H9 (cell line): ENCODE measurements at regions not wholly inside any gene's neighbourhood (a gene's known extent, or its start where the extent isn't known, plus 50 kb on each side); places are given as distances from the start of the nearest gene placed in this dataset.
A peak's percentile ranks its signal among the peaks of the same experiment; 100 is the strongest.

Experiments used
- DNase-seq: peaks from one replicate; pipeline ENCODE4 v3.0.0-alpha.2; 2017
- H2AFZ ChIP-seq: one replicate; pipeline ENCODE4 v1.6.1; 2013; ENCODE audit warnings: mild to moderate bottlenecking, low read length, control low read depth, moderate library complexity
- H2AK5ac ChIP-seq: 2 replicates; pipeline ENCODE4 v1.6.1; 2013; ENCODE audit warnings: low read length, control low read depth, mixed read lengths; ENCODE audit not compliant: insufficient read length
- H2BK120ac ChIP-seq: one replicate; pipeline ENCODE4 v1.6.1; 2013; ENCODE audit warnings: low read depth, mild to moderate bottlenecking, low read length, control low read depth, inconsistent platforms; ENCODE audit not compliant: poor library complexity, severe bottlenecking
- H2BK12ac ChIP-seq: 2 replicates; pipeline ENCODE4 v1.6.1; 2013; ENCODE audit warnings: low read length, control low read depth, mixed read lengths, low read depth; ENCODE audit not compliant: insufficient read length
- H2BK15ac ChIP-seq: 2 replicates; pipeline ENCODE4 v1.6.1; 2013; ENCODE audit warnings: low read depth, low read length, control low read depth
- H2BK20ac ChIP-seq: one replicate; pipeline ENCODE4 v1.6.1; 2013; ENCODE audit warnings: low read depth, mild to moderate bottlenecking, low read length, control low read depth, inconsistent platforms; ENCODE audit not compliant: poor library complexity, severe bottlenecking
- H2BK5ac ChIP-seq: 2 replicates; pipeline ENCODE4 v1.6.1; 2013; ENCODE audit warnings: low read length, control low read depth, mixed read lengths; ENCODE audit not compliant: insufficient read length
- H3K14ac ChIP-seq: 2 replicates; pipeline ENCODE4 v1.6.1; 2013; ENCODE audit warnings: low read length, control low read depth; ENCODE audit not compliant: insufficient read depth
- H3K18ac ChIP-seq: 2 replicates; pipeline ENCODE4 v1.6.1; 2013; ENCODE audit warnings: low read depth, mild to moderate bottlenecking, mixed read lengths, low read length, control low read depth; ENCODE audit not compliant: insufficient read length
- H3K23ac ChIP-seq: 2 replicates; pipeline ENCODE4 v1.6.1; 2013; ENCODE audit warnings: low read length, control low read depth, mixed read lengths, low read depth; ENCODE audit not compliant: insufficient read length
- H3K23me2 ChIP-seq: 2 replicates; pipeline ENCODE4 v1.6.1; 2013; ENCODE audit warnings: low read depth, mild to moderate bottlenecking, mixed read lengths, low read length, control low read depth; ENCODE audit not compliant: insufficient read length, poor library complexity, severe bottlenecking
- H3K27ac ChIP-seq: 2 replicates; pipeline ENCODE4 v1.5.1; 2013; ENCODE audit warnings: low read length, control low read depth, mixed read lengths, low read depth; ENCODE audit not compliant: insufficient read length
- H3K27me3 ChIP-seq: 2 replicates; pipeline ENCODE4 v1.6.1; 2013; ENCODE audit warnings: low read length, control low read depth, inconsistent platforms; ENCODE audit not compliant: insufficient read depth
- H3K4ac ChIP-seq: 2 replicates; pipeline ENCODE4 v1.6.1; 2013; ENCODE audit warnings: low read depth, mild to moderate bottlenecking, control low read depth, inconsistent platforms, low read length, moderate library complexity
- H3K4me1 ChIP-seq: 2 replicates; pipeline ENCODE4 v1.6.1; 2013; ENCODE audit warnings: low read length, control low read depth, inconsistent platforms; ENCODE audit not compliant: insufficient read depth
- H3K4me2 ChIP-seq: 2 replicates; pipeline ENCODE4 v1.6.1; 2013; ENCODE audit warnings: low read length, control low read depth, mixed read lengths; ENCODE audit not compliant: insufficient read length, insufficient read depth
- H3K56ac ChIP-seq: 2 replicates; pipeline ENCODE4 v1.6.1; 2013; ENCODE audit warnings: low read depth, mild to moderate bottlenecking, mixed read lengths, low read length, control low read depth; ENCODE audit not compliant: insufficient read length
- H3K79me1 ChIP-seq: 2 replicates; pipeline ENCODE4 v1.6.1; 2013; ENCODE audit warnings: low read depth, mild to moderate bottlenecking, moderate library complexity, low read length, control low read depth, inconsistent platforms; ENCODE audit not compliant: insufficient read depth, poor library complexity, severe bottlenecking
- H3K79me2 ChIP-seq: 2 replicates; pipeline ENCODE4 v1.6.1; 2013; ENCODE audit warnings: low read length, control low read depth, inconsistent platforms; ENCODE audit not compliant: insufficient read depth
- H3K9ac ChIP-seq: 2 replicates; pipeline ENCODE4 v1.6.1; 2013; ENCODE audit warnings: low read length, control low read depth, mixed read lengths; ENCODE audit not compliant: insufficient read length; ENCODE audit errors: extremely low read depth
- H3K9me3 ChIP-seq: one replicate; pipeline ENCODE4 v1.6.1; 2013; ENCODE audit warnings: low read depth, low read length, inconsistent platforms; ENCODE audit not compliant: control insufficient read depth
- H3T11ph ChIP-seq: one replicate; pipeline ENCODE4 v1.6.1; 2013; ENCODE audit warnings: mild to moderate bottlenecking, low read length, control low read depth, inconsistent platforms
- H4K20me1 ChIP-seq: one replicate; pipeline ENCODE4 v1.6.1; 2013; ENCODE audit not compliant: control insufficient read depth, insufficient read length, insufficient read depth
- H4K5ac ChIP-seq: 2 replicates; pipeline ENCODE4 v1.6.1; 2013; ENCODE audit warnings: low read depth, mild to moderate bottlenecking, mixed read lengths, low read length, control low read depth; ENCODE audit not compliant: insufficient read length
- H4K8ac ChIP-seq: replicated peaks from 2 replicates; pipeline ENCODE4 v1.6.1; 2013; ENCODE audit warnings: low read length, control low read depth, mixed read lengths, low read depth; ENCODE audit not compliant: insufficient read length
- H4K91ac ChIP-seq: 2 replicates; pipeline ENCODE4 v1.6.1; 2013; ENCODE audit warnings: low read depth, mild to moderate bottlenecking, moderate library complexity, mixed read lengths, low read length, control low read depth; ENCODE audit not compliant: insufficient read length
- H3K27ac Mint-ChIP-seq, 3 experiments: 2 replicates in 2 of 3; 3 replicates in 1 of 3; pipeline ENCODE4 v1.8.0; 2020 to 2021; ENCODE audit warnings: mixed read lengths in 3 of 3, mild to moderate bottlenecking in 1 of 3, moderate library complexity in 1 of 3
- H3K27me3 Mint-ChIP-seq: 2 replicates; pipeline ENCODE4 v1.8.0; 2021; ENCODE audit warnings: low read depth, mild to moderate bottlenecking, moderate library complexity, mixed read lengths
- H3K36me3 Mint-ChIP-seq, 3 experiments: 2 replicates in 2 of 3; 3 replicates in 1 of 3; pipeline ENCODE4 v1.8.0; 2020 to 2021; ENCODE audit warnings: low read depth in 3 of 3, mixed read lengths in 3 of 3; ENCODE audit not compliant: insufficient read depth in 1 of 3
- H3K4me1 Mint-ChIP-seq, 2 experiments: 2 replicates each; pipeline ENCODE4 v1.8.0; 2020; ENCODE audit warnings: mixed read lengths in 2 of 2
- H3K4me3 Mint-ChIP-seq, 2 experiments: 2 replicates in 1 of 2; 3 replicates in 1 of 2; pipeline ENCODE4 v1.8.0; 2020 to 2021; ENCODE audit warnings: mild to moderate bottlenecking in 2 of 2, mixed read lengths in 2 of 2, moderate library complexity in 1 of 2
- H3K9me3 Mint-ChIP-seq, 2 experiments: 2 replicates in 1 of 2; 3 replicates in 1 of 2; pipeline ENCODE4 v1.8.0; 2020; ENCODE audit warnings: mild to moderate bottlenecking in 2 of 2, mixed read lengths in 2 of 2, moderate library complexity in 1 of 2
- CTCF ChIP-seq: fragments of 200-600 bp; sonication (generic); conservative IDR thresholded peaks from 3 replicates; pipeline ENCODE4 v1.8.0; 2021; ENCODE audit warnings: antibody characterized with exemption, mild to moderate bottlenecking
- WGBS: extraction: QIAGEN DNeasy Blood & Tissue Kit; methylation state at CpG from one replicate; pipeline ENCODE4 v1.1.7; 2013; ENCODE audit warnings: missing lambda C conversion rate, low lambda C conversion rate, mixed read lengths; ENCODE audit not compliant: insufficient read length; ENCODE audit errors: extremely low coverage; 5-methylcytosine and 5-hydroxymethylcytosine counted together

- no peak overlapping the region for H3K4ac ChIP-seq
- H3K4me1 ChIP-seq: peaks cover 4% of the 10 kb centered on the region; the same call in 1 of the 2 replicates
- DNase-seq: no peak
- H3K23me2 ChIP-seq: no peaks in the 10 kb centered on the region
- no peak overlapping the region for H3K27ac ChIP-seq
- H2AFZ ChIP-seq: no peak overlapping the region
- H2BK12ac ChIP-seq: no peak overlapping the region
- Mint-ChIP-seq H3K9me3 (no peaks in the 10 kb centered on the region; a peak in 2 of 5 replicates), H3K27me3 (no peaks in the 10 kb centered on the region), H3K36me3 (peaks cover 0 to 3% (median 0%) of the 10 kb centered on the region in 3 experiments; a peak in 1 of 7 replicates), H3K4me3 (no peak overlapping the region), H3K4me1 (peaks cover 15% of the 10 kb centered on the region in 2 experiments), H3K27ac (peak overlapping the region in 1 of 3 experiments; percentile 39; a peak in 2 of 7 replicates)
- H2BK120ac ChIP-seq: no peak overlapping the region
- no peak overlapping the region for H3K23ac ChIP-seq
- no peak overlapping the region for H3K56ac ChIP-seq
- H3K18ac ChIP-seq: no peak overlapping the region
- H2BK15ac ChIP-seq: no peak overlapping the region
- H3K9ac ChIP-seq: no peak overlapping the region
- no peaks in the 10 kb centered on the region for H3K79me1 ChIP-seq
- no peak overlapping the region for H3K4me2 ChIP-seq
- H2AK5ac ChIP-seq: no peak overlapping the region
- H3K27me3 ChIP-seq: no peaks in the 10 kb centered on the region
- H2BK5ac ChIP-seq: no peak overlapping the region
- no peak overlapping the region for H2BK20ac ChIP-seq
- no peak overlapping the region for H4K91ac ChIP-seq
- no CpG with 5 or more reads among the region's 1 CpG for WGBS
- H4K5ac ChIP-seq: no peak overlapping the region
- H3K14ac ChIP-seq: no peak overlapping the region
- no peaks in the 10 kb centered on the region for H4K20me1 ChIP-seq
- no peak overlapping the region for H4K8ac ChIP-seq
- no peaks in the 10 kb centered on the region for H3K79me2 ChIP-seq
- H3K9me3 ChIP-seq: no peaks in the 10 kb centered on the region
- H3T11ph ChIP-seq: no peak overlapping the region
- TF ChIP-seq CTCF: no peak
Observed at GRCh38 chr3:106963442-106963841, 413.8 kb upstream of the CCDC54 start.
